D721Med (cell line): ENCODE measurements at regions not wholly inside any gene's neighbourhood (a gene's known extent, or its start where the extent isn't known, plus 50 kb on each side); places are given as distances from the start of the nearest gene placed in this dataset.
A peak's percentile ranks its signal among the peaks of the same experiment; 100 is the strongest.

Source experiments
- DNase-seq: peaks from one replicate; pipeline ENCODE4 v3.0.0; 2011; ENCODE audit warnings: low spot score; ENCODE audit not compliant: insufficient read length
- FAIRE-seq: peaks from 2 replicates; lab custom pipeline; 2011; peaks lifted over from hg19 to GRCh38; lab: Jason Lieb, UNC
- CTCF ChIP-seq: IDR thresholded peaks from 2 replicates; pipeline ENCODE4 v1.5.1; 2012; ENCODE audit warnings: mild to moderate bottlenecking, control low read depth; ENCODE audit not compliant: insufficient read depth; ENCODE audit errors: missing control alignments

- FAIRE-seq (no peak), DNase-seq (no peak)
- TF ChIP-seq CTCF, result no peak
Measured at GRCh38 chr18:76592096-76592495, 97.1 kb upstream of the ZNF516 start.

DNA sequence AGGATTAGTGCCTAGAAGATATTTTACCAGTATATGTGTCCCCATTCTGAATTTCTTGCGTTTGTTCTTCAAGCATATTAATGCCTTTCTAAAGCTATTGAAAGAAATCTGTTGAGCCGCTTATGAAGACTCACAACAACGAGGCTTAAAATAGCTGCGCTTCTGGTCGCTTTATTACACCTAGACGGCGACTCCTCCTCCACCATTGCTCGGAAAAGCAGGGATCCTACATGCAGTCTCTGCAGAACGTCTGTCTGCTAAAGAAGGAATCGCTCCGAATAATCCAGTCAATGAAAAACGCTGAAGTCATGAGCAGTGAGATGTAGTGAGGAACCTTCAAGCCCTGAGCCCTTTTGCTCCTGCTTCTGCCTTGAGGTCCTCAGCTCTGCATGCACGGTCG is 94.8 kb upstream of the ZNF516 start:
- DNase-seq (peak; percentile 89), FAIRE-seq (peak; percentile 100)
- TF ChIP-seq CTCF, result no peak

DNA sequence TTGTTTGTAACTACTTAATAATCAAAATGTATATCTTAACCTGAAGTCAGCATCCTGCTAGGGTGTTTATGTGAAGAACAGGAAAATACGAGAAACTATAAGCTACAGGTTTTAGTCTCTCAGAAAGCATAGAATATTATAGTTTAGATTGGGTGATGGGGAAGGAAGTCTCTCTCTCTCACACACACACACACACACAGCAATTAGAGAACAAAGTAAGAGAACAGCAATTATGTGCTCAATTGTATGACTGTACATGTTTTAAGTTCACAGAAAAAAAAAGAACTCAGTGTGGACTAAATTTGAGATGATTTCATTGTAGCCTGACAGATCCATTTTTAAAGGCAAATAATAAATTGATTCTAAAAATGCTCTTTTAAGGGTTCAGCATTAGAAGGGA is 94.3 kb upstream of the ZNF516 start:
- no peak for FAIRE-seq
- DNase-seq, result no peak
- no peak for TF ChIP-seq CTCF

GRCh38 chr18:76588601-76589226 is 93.7 kb upstream of the ZNF516 start:
- FAIRE-seq, result no peak
- DNase-seq, result no peak
- no peak for TF ChIP-seq CTCF

GRCh38 chr18:76587879-76588271 is 92.8 kb upstream of the ZNF516 start:
- DNase-seq (no peak), FAIRE-seq (no peak)
- TF ChIP-seq CTCF, result no peak

DNA sequence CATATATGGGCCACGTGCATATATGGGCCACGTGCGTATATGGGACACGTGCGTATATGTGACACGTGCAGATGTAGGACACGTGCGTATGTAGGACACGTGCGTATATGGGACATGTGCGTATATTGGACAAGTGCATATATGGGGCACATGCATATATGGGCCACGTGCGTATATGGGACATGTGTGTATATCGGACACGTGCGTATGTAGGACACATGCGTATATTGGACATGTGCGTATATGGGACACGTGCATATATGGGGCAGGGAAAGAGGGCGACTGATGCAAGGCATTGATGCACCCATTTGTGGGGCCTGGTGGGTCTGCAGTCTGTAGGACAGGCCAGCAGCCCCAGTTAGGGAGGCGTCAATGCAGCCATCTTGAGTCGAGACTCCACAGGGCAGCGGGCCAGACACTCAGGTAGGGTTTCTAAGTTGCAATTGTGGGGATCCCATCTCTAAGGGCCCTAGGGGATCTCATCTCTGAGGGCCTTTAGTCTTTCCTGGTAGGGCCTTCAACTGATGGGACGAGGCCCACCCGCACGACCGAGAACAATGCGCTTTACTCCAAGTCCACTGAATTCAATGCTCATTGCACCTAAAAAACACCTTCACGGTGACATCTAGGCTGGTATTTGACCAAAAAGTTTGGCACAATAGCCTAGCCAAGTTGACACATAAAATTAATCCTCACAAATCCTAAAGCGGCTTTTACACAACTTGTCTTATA is 92.3 kb upstream of the ZNF516 start:
- DNase-seq (no peak), FAIRE-seq (no peak)
- no peak for TF ChIP-seq CTCF
